BLaER1 treated with 17β-estradiol and CSF1 and Interleukin-3, amounts not matched to agents 10 nM and 100 nM (cell line): ENCODE measurements at regions not wholly inside any gene's neighbourhood (a gene's known extent, or its start where the extent isn't known, plus 50 kb on each side); places are given as distances from the start of the nearest gene placed in this dataset.

Experiments used
- H3K27ac ChIP-seq, 11 experiments: shearing (Covaris generic); formaldehyde crosslinking; 2 replicates each; pipeline ENCODE4 v1.8.1; 2022
- H3K27me3 ChIP-seq, 11 experiments: shearing (Covaris generic); formaldehyde crosslinking; 2 replicates each; pipeline ENCODE4 v1.8.1; 2022
- H3K36me3 ChIP-seq, 11 experiments: shearing (Covaris generic); formaldehyde crosslinking; 2 replicates each; pipeline ENCODE4 v1.8.1; 2022
- H3K4me1 ChIP-seq, 10 experiments: shearing (Covaris generic); formaldehyde crosslinking; 2 replicates each; pipeline ENCODE4 v1.8.1; 2022
- H3K4me2 ChIP-seq, 11 experiments: shearing (Covaris generic); formaldehyde crosslinking; 2 replicates each; pipeline ENCODE4 v1.8.1; 2022
- H3K4me3 ChIP-seq, 10 experiments: shearing (Covaris generic); formaldehyde crosslinking; 2 replicates each; pipeline ENCODE4 v1.8.1; 2022
- H3K9ac ChIP-seq, 11 experiments: shearing (Covaris generic); formaldehyde crosslinking; 2 replicates each; pipeline ENCODE4 v1.8.1; 2022
- H3K9me3 ChIP-seq, 11 experiments: shearing (Covaris generic); formaldehyde crosslinking; replicated peaks in 1 of 11; 2 replicates each; pipeline ENCODE4 v1.8.1; 2022
- H4K20me1 ChIP-seq, 11 experiments: shearing (Covaris generic); formaldehyde crosslinking; 2 replicates each; pipeline ENCODE4 v1.8.1; 2022
- Cebpa-rat ChIP-seq, 11 experiments: shearing (Covaris generic); IDR thresholded peaks; 2 replicates each; pipeline ENCODE4 v1.8.1; 2022

- Histone ChIP-seq H3K27ac (peak overlapping the region in 7 of 11 experiments; percentile 3 to 32 (median 18); a peak in 5 of 22 replicates), H3K9me3 (peaks cover 76 to 99% (median 95%) of the 10 kb centered on the region in 11 experiments), H3K4me1 (peaks cover 9 to 20% (median 14%) of the 10 kb centered on the region in 10 experiments; a peak in 18 of 20 replicates), H3K9ac (no peak overlapping the region), H3K27me3 (no peaks in the 10 kb centered on the region), H4K20me1 (no peaks in the 10 kb centered on the region), H3K4me2 (peak overlapping the region in 2 of 11 experiments; percentile 2 to 9; a peak in 1 of 22 replicates), H3K4me3 (peak overlapping the region in 5 of 10 experiments; percentile 5 to 59 (median 43); a peak in 5 of 20 replicates), H3K36me3 (peaks cover 0 to 18% (median 9%) of the 10 kb centered on the region in 11 experiments; a peak in 12 of 22 replicates)
- no peak for TF ChIP-seq Cebpa-rat (IDR thresholded peaks at IDR 0.05)
Observed at GRCh38 chr4:4789462-4789861, 70.0 kb upstream of the MSX1 start.

GRCh38 chr4:4788573-4788972, 70.9 kb upstream of the MSX1 start:
- Histone ChIP-seq H3K9me3 (peaks cover 76 to 91% (median 88%) of the 10 kb centered on the region in 11 experiments), H3K4me2 (no peak overlapping the region), H3K4me1 (peaks cover 9 to 20% (median 14%) of the 10 kb centered on the region in 10 experiments; a peak in 18 of 20 replicates), H4K20me1 (no peaks in the 10 kb centered on the region), H3K36me3 (peaks cover 0 to 18% (median 9%) of the 10 kb centered on the region in 11 experiments; a peak in 12 of 22 replicates), H3K9ac (no peak overlapping the region), H3K27me3 (no peaks in the 10 kb centered on the region), H3K27ac (no peak overlapping the region), H3K4me3 (peak overlapping the region in 8 of 10 experiments; percentile 23 to 59 (median 40); a peak in 15 of 20 replicates)
- TF ChIP-seq Cebpa-rat (IDR thresholded peaks at IDR 0.05): no peak

GRCh38 chr4:4787421-4787820, 72.0 kb upstream of the MSX1 start:
- peaks cover 67 to 86% (median 79%) of the 10 kb centered on the region in 11 experiments for H3K9me3 ChIP-seq
- H3K4me2 ChIP-seq: peak overlapping the region in 8 of 11 experiments; percentile 1 to 37 (median 26); a peak in 5 of 22 replicates
- H3K36me3 ChIP-seq: peaks cover 0 to 18% (median 9%) of the 10 kb centered on the region in 11 experiments; a peak in 12 of 22 replicates
- H3K4me3 ChIP-seq: 0 out of 20 replicates have a peak overlapping the region, but pooled peaks of 1 of the 10 experiments have one; percentile 38
- peaks cover 15 to 28% (median 20%) of the 10 kb centered on the region in 10 experiments for H3K4me1 ChIP-seq
- H3K9ac ChIP-seq: no peak overlapping the region
- no peaks in the 10 kb centered on the region for H3K27me3 ChIP-seq
- no peak for TF ChIP-seq Cebpa-rat (IDR thresholded peaks at IDR 0.05)
- peak overlapping the region in 6 of 11 experiments; percentile 29 to 65 (median 43); a peak in 11 of 22 replicates for H3K27ac ChIP-seq
- H4K20me1 ChIP-seq: no peaks in the 10 kb centered on the region

- Histone ChIP-seq H3K27ac (no peak overlapping the region), H3K9me3 (peaks cover 65 to 86% (median 77%) of the 10 kb centered on the region in 11 experiments), H3K27me3 (no peaks in the 10 kb centered on the region), H3K9ac (no peak overlapping the region), H3K4me2 (no peak overlapping the region), H3K4me3 (no peak overlapping the region), H4K20me1 (no peaks in the 10 kb centered on the region), H3K4me1 (peaks cover 14 to 36% (median 27%) of the 10 kb centered on the region in 10 experiments), H3K36me3 (peaks cover 0 to 14% (median 9%) of the 10 kb centered on the region in 11 experiments; a peak in 11 of 22 replicates)
- no peak for TF ChIP-seq Cebpa-rat (IDR thresholded peaks at IDR 0.05)
Observed at GRCh38 chr4:4784379-4784778, 75.1 kb upstream of the MSX1 start.

- H3K27ac ChIP-seq: no peak overlapping the region
Observed at GRCh38 chr4:4783847-4784246, 75.6 kb upstream of the MSX1 start.

DNA sequence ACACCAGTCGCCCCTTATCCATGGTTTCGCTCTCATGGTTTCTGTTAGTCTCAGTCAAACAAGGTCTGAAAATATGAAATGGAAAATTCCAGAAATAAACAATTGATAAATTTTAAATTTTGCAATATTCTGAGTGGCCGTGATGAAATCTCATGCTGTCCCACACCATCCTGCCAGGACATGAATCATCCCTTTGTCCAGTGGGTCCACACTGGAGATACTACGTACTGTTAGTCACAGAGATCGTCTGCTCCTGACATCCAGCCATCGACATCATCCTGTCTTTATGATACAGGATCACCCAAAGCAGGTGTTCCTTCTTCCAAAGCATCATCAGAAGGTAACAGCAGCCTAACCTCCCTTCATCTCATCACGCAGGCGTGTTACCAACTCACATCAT, 76.5 kb upstream of the MSX1 start:
- peaks cover 14 to 35% (median 27%) of the 10 kb centered on the region in 10 experiments for H3K4me1 ChIP-seq
- H3K9me3 ChIP-seq: peaks cover 63 to 86% (median 77%) of the 10 kb centered on the region in 11 experiments
- H4K20me1 ChIP-seq: no peaks in the 10 kb centered on the region
- H3K27me3 ChIP-seq: no peaks in the 10 kb centered on the region
- H3K4me3 ChIP-seq: no peak overlapping the region
- TF ChIP-seq Cebpa-rat (IDR thresholded peaks at IDR 0.05): no peak
- peaks cover 0 to 4% (median under 1%) of the 10 kb centered on the region in 11 experiments; a peak in 5 of 22 replicates for H3K36me3 ChIP-seq
- H3K4me2 ChIP-seq: peak overlapping the region in 7 of 11 experiments; percentile 3 to 69 (median 59); a peak in 8 of 22 replicates
- no peak overlapping the region for H3K9ac ChIP-seq
- no peak overlapping the region for H3K27ac ChIP-seq

More at GRCh38 chr4:4783847-4784246, 75.6 kb upstream of the MSX1 start:
- no peak overlapping the region for H3K4me3 ChIP-seq
- peaks cover 65 to 86% (median 77%) of the 10 kb centered on the region in 11 experiments for H3K9me3 ChIP-seq
- no peaks in the 10 kb centered on the region for H4K20me1 ChIP-seq
- H3K4me2 ChIP-seq: no peak overlapping the region
- no peak for TF ChIP-seq Cebpa-rat (IDR thresholded peaks at IDR 0.05)
- H3K4me1 ChIP-seq: peaks cover 14 to 36% (median 27%) of the 10 kb centered on the region in 10 experiments
- H3K36me3 ChIP-seq: peaks cover 0 to 11% (median 8%) of the 10 kb centered on the region in 11 experiments; a peak in 11 of 22 replicates
- H3K9ac ChIP-seq: no peak overlapping the region
- H3K27me3 ChIP-seq: no peaks in the 10 kb centered on the region

- Histone ChIP-seq H3K4me1 (peaks cover 14 to 28% (median 22%) of the 10 kb centered on the region in 10 experiments), H4K20me1 (no peaks in the 10 kb centered on the region), H3K4me3 (peak overlapping the region in 2 of 10 experiments; percentile 11 to 12; a peak in 1 of 20 replicates), H3K9me3 (peaks cover 55 to 79% (median 74%) of the 10 kb centered on the region in 11 experiments), H3K4me2 (peak overlapping the region; percentile 34 to 71 (median 61); a peak in 21 of 22 replicates), H3K36me3 (0 out of 22 replicates have a peak, but pooled peaks cover 0 to 4% (median 0%) of the 10 kb centered on the region in 11 experiments), H3K27ac (peak overlapping the region in 8 of 11 experiments; percentile 7 to 65 (median 22); a peak in 13 of 22 replicates), H3K27me3 (no peaks in the 10 kb centered on the region), H3K9ac (peak overlapping the region in 1 of 11 experiments; percentile 13; a peak in 2 of 22 replicates)
- no peak for TF ChIP-seq Cebpa-rat (IDR thresholded peaks at IDR 0.05)
Observed at GRCh38 chr4:4781936-4782707, 77.3 kb upstream of the MSX1 start.

DNA sequence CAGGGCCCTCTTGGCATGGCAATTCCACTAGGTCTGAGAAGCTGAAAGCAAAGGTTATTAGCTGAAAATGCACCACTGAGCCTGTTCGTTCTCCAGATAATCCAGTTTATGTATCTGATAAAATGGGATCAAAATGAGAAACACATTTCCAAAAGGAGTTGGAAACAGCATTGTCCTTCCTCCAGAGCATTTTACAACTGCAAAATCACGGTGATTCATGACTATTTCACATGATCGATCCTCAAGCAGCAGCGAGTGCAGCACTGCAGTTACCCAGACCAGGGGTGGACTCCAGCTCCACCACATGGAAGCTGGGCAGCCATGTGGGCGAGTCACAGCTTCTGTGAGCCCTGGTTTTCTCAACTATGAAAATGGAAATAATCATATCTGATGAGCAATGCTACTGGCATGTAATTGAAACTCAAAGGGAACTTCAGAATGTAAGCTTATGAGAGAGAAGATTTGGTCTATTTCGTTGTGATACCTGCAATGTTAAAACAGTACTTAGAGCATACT, 78.7 kb upstream of the MSX1 start:
- H3K36me3 ChIP-seq: 0 out of 22 replicates have a peak, but pooled peaks cover 0 to 4% (median 0%) of the 10 kb centered on the region in 11 experiments
- no peak overlapping the region; a peak in 2 of 20 replicates for H3K4me3 ChIP-seq
- no peaks in the 10 kb centered on the region for H4K20me1 ChIP-seq
- TF ChIP-seq Cebpa-rat (IDR thresholded peaks at IDR 0.05): no peak
- peaks cover 14 to 21% (median 17%) of the 10 kb centered on the region in 10 experiments for H3K4me1 ChIP-seq
- H3K4me2 ChIP-seq: no peak overlapping the region
- no peaks in the 10 kb centered on the region for H3K27me3 ChIP-seq
- peaks cover 41 to 75% (median 60%) of the 10 kb centered on the region in 11 experiments for H3K9me3 ChIP-seq
- no peak overlapping the region for H3K9ac ChIP-seq
- H3K27ac ChIP-seq: no peak overlapping the region
